GM12878 (cell line): ENCODE measurements at regions not wholly inside any gene's neighbourhood (a gene's known extent, or its start where the extent isn't known, plus 50 kb on each side); places are given as distances from the start of the nearest gene placed in this dataset.

Experiments used
- ATAC-seq: fragments of 200-7000 bp; cut with Tn5 transposase; 3 replicates; pipeline ENCODE4 v1.9.1; 2020; ENCODE audit warnings: mild to moderate bottlenecking, moderate library complexity
- BruUV-seq: library from RNA; stranded (reverse); fragments of 400-500 nt; replicated peaks from 2 replicates; lab custom pipeline; 2021; lab: Mats Ljungman, UMichigan
- CTCF ChIA-PET: fragments of 300-600 bp; sonication (Branson Sonifier 250); formaldehyde crosslinking; extraction: SDS; loops from one replicate; lab custom pipeline; 2021; ENCODE audit warnings: inconsistent platforms; lab: Yijun Ruan, JAX
- POLR2A ChIA-PET: fragments of 350-600 bp; formaldehyde crosslinking; extraction: SDS; loops from one replicate; lab custom pipeline; 2021; ENCODE audit warnings: inconsistent platforms; lab: Charles Lee
- RAD21 ChIA-PET: fragments of 300-600 bp; sonication (Branson Sonifier 250); formaldehyde crosslinking; loops from one replicate; lab custom pipeline; 2023; ENCODE audit warnings: antibody characterized with exemption; ENCODE audit not compliant: unreplicated experiment; lab: Charles Lee
- SMC1A ChIA-PET: fragments of 300-600 bp; sonication (Branson Sonifier 250); formaldehyde crosslinking; loops from one replicate; lab custom pipeline; 2023; ENCODE audit not compliant: unreplicated experiment, uncharacterized antibody; lab: Charles Lee
- DNase-seq: peaks from one replicate; pipeline ENCODE4 v3.0.0-alpha.2; 2011; ENCODE audit warnings: low read depth, low spot score
- FAIRE-seq: peaks from 3 replicates; lab custom pipeline; 2011; peaks lifted over from hg19 to GRCh38; lab: Jason Lieb, UNC
- H2AFZ ChIP-seq: 2 replicates; pipeline ENCODE4 v1.6.0; 2011; ENCODE audit warnings: low read depth, low read length, control low read depth; ENCODE audit not compliant: control insufficient read depth
- H3K27ac ChIP-seq: 2 replicates; pipeline ENCODE4 v1.5.1; 2011; ENCODE audit warnings: control low read depth; ENCODE audit not compliant: control insufficient read depth, insufficient read depth
- H3K27me3 ChIP-seq, 2 experiments: replicated peaks in 1 of 2; 2 replicates each; pipeline versions ENCODE4 v1.6.0 to v1.6.1; 2011; ENCODE audit warnings: low read length in 1 of 2; ENCODE audit not compliant: control insufficient read depth in 2 of 2, insufficient read depth in 2 of 2
- H3K36me3 ChIP-seq, 2 experiments: 2 replicates each; pipeline ENCODE4 v1.5.1; 2011; ENCODE audit warnings: low read length in 1 of 2; ENCODE audit not compliant: control insufficient read depth in 2 of 2, insufficient read depth in 2 of 2
- H3K4me1 ChIP-seq: 2 replicates; pipeline ENCODE4 v1.6.1; 2011; ENCODE audit warnings: mild to moderate bottlenecking, low read length, moderate library complexity, mixed read lengths; ENCODE audit not compliant: control insufficient read depth, insufficient read depth
- H3K4me2 ChIP-seq: 2 replicates; pipeline ENCODE4 v1.6.0; 2011; ENCODE audit warnings: control low read depth; ENCODE audit not compliant: control insufficient read depth, insufficient read depth
- H3K4me3 ChIP-seq: fragments of 200-600 bp; sonication (generic); 2 replicates; pipeline ENCODE4 v1.5.1; 2016
- H3K79me2 ChIP-seq: 2 replicates; pipeline ENCODE4 v1.6.0; 2011; ENCODE audit warnings: low read length; ENCODE audit not compliant: control insufficient read depth, insufficient read depth
- H3K9ac ChIP-seq: 2 replicates; pipeline ENCODE4 v1.8.0; 2011; ENCODE audit warnings: low read length, control low read depth, mixed read lengths; ENCODE audit not compliant: control insufficient read depth, insufficient read depth
- H3K9me3 ChIP-seq: replicated peaks from 3 replicates; pipeline ENCODE4 v1.5.1; 2011; ENCODE audit warnings: mild to moderate bottlenecking, low read length; ENCODE audit not compliant: control insufficient read depth, insufficient read depth
- H4K20me1 ChIP-seq: 2 replicates; pipeline ENCODE4 v1.6.0; 2011; ENCODE audit not compliant: control insufficient read depth, insufficient read depth
- CEBPB ChIP-seq, 2 experiments: fragments of 150-350 bp in 1 of 2; IDR thresholded peaks; 2 replicates each; pipeline ENCODE4 v1.6.1; 2012 to 2014; ENCODE audit warnings: low read depth in 2 of 2, low read length in 2 of 2, borderline replicate concordance in 1 of 2, inconsistent platforms in 1 of 2
- CREB1 ChIP-seq: IDR thresholded peaks from 2 replicates; pipeline ENCODE4 v1.6.1; 2012; ENCODE audit warnings: low read depth, mild to moderate bottlenecking, inconsistent platforms
- EP300 ChIP-seq, 2 experiments: fragments of 150-350 bp in 1 of 2; IDR thresholded peaks; 2 replicates each; pipeline ENCODE4 v1.6.1; 2011 to 2012; ENCODE audit warnings: low read depth in 2 of 2, low read length in 2 of 2, borderline replicate concordance in 1 of 2, improper control_type of control experiment in 1 of 2, inconsistent platforms in 1 of 2; ENCODE audit not compliant: control insufficient read depth in 1 of 2
- GABPA ChIP-seq: IDR thresholded peaks from 2 replicates; pipeline ENCODE4 v1.6.1; 2014; ENCODE audit warnings: antibody characterized with exemption, low read depth, mild to moderate bottlenecking, inconsistent platforms
- IKZF1 ChIP-seq: fragments of 450-650 bp; conservative IDR thresholded peaks from 2 replicates; pipeline ENCODE4 v1.6.1; 2017; ENCODE audit warnings: antibody characterized with exemption, mild to moderate bottlenecking
- KLF5 ChIP-seq: fragments of 450-650 bp; IDR thresholded peaks from 2 replicates; pipeline ENCODE4 v1.6.1; 2014; ENCODE audit warnings: mild to moderate bottlenecking; ENCODE audit not compliant: partially characterized antibody
- NFXL1 ChIP-seq: fragments of 450-650 bp; IDR thresholded peaks from 2 replicates; pipeline ENCODE4 v1.6.1; 2017; ENCODE audit warnings: antibody characterized with exemption, mild to moderate bottlenecking, borderline replicate concordance
- NR2C2 ChIP-seq: IDR thresholded peaks from 2 replicates; pipeline ENCODE4 v1.6.1; 2011; ENCODE audit warnings: borderline replicate concordance, low read depth; ENCODE audit not compliant: control insufficient read depth, insufficient read length
- NR2F1 ChIP-seq: fragments of 450-650 bp; conservative IDR thresholded peaks from 2 replicates; pipeline ENCODE4 v1.6.1; 2017; ENCODE audit warnings: mild to moderate bottlenecking
- POU2F2 ChIP-seq: IDR thresholded peaks from 3 replicates; pipeline ENCODE4 v1.6.1; 2011; ENCODE audit warnings: low read depth, mild to moderate bottlenecking, low read length, borderline replicate concordance
- RUNX3 ChIP-seq: IDR thresholded peaks from 2 replicates; pipeline ENCODE4 v1.6.1; 2012; ENCODE audit warnings: low read length, inconsistent platforms
- USF1 ChIP-seq: IDR thresholded peaks from 2 replicates; pipeline ENCODE4 v1.6.1; 2011; ENCODE audit warnings: borderline replicate concordance, low read depth, mild to moderate bottlenecking, moderate library complexity, mixed read lengths, low read length; ENCODE audit not compliant: insufficient read depth; ENCODE audit errors: extremely low read length
- YY1 ChIP-seq: IDR thresholded peaks from 2 replicates; pipeline ENCODE4 v1.6.1; 2011; ENCODE audit warnings: low read depth, mild to moderate bottlenecking, low read length
- ZBTB11 ChIP-seq: fragments of 450-650 bp; formaldehyde crosslinking; IDR thresholded peaks from 2 replicates; pipeline ENCODE4 v1.5.0; 2022; ENCODE audit warnings: mild to moderate bottlenecking, missing genetic modification characterization
- ZNF592 ChIP-seq: fragments of 450-650 bp; IDR thresholded peaks from 2 replicates; pipeline ENCODE4 v1.6.1; 2017; ENCODE audit warnings: mild to moderate bottlenecking, moderate library complexity
- WGBS: methylation state at CpG from one replicate; pipeline ENCODE4 v1.1.6; 2016; ENCODE audit warnings: low lambda C conversion rate; ENCODE audit not compliant: insufficient replicate concordance, insufficient coverage; ENCODE audit errors: missing lambda C conversion rate; 5-methylcytosine and 5-hydroxymethylcytosine counted together
- in situ Hi-C: fragments of 300-500 bp; cut with MboI; formaldehyde crosslinking; loops from 9 replicates; pipeline ENCODE4 v1.14.3; 2018; ENCODE audit warnings: mixed read lengths
- intact Hi-C: fragments of 100-400 bp; cut with micrococcal nuclease; formaldehyde crosslinking; loops from one replicate; pipeline ENCODE4 v1.14.2; 2022; ENCODE audit not compliant: unreplicated experiment

GRCh38 chr10:89873055-89873454, 171.7 kb downstream of the KIF20B start (continued):
- TF ChIP-seq NR2F1: peak; percentile 68
- TF ChIP-seq POU2F2: peak; percentile 92; the same call in 2 of the 3 replicates
- TF ChIP-seq USF1: no peak
- no peak for TF ChIP-seq YY1
- TF ChIP-seq, all 136 proteins: peak for 3

GRCh38 chr10:89875557-89875956, 174.2 kb downstream of the KIF20B start:
- H4K20me1 ChIP-seq: no peaks in the 10 kb centered on the region
- no peaks in the 10 kb centered on the region; the same call in 2 of the 3 replicates for H3K9me3 ChIP-seq
- ATAC-seq (no peak), DNase-seq (no peak), FAIRE-seq (no peak)
- H3K27ac ChIP-seq: no peak overlapping the region
- WGBS: 23% methylated on average over 3 of the region's 3 CpGs
- H3K4me3 ChIP-seq: no peak overlapping the region
- SMC1A ChIA-PET: no interaction called here
- CTCF ChIA-PET: interaction anchor here (1.2 kb wide), 1 partner anchor 11 kb away, joined by 3 read pairs; no protein-coding TSS in a partner anchor
- H3K9ac ChIP-seq: no peak overlapping the region
- no peak overlapping the region for H3K4me2 ChIP-seq
- H3K27me3 ChIP-seq: no peaks in the 10 kb centered on the region
- H3K79me2 ChIP-seq: no peaks in the 10 kb centered on the region
- RAD21 ChIA-PET: no interaction called here
- H2AFZ ChIP-seq: no peak overlapping the region
- in situ Hi-C loops (no loop called here), intact Hi-C loops (no loop called here)
- no TSS peak for BruUV-seq
- POLR2A ChIA-PET: no interaction called here
- H3K4me1 ChIP-seq: peaks cover 4% of the 10 kb centered on the region
- H3K36me3 ChIP-seq: no peaks in the 10 kb centered on the region
- TF ChIP-seq CEBPB (IDR thresholded peaks at IDR 0.05; ENCODE audit: borderline replicate concordance in 1 of 2, low read depth in 2 of 2, low read length in 2 of 2) (no peak), CREB1 (no peak), IKZF1 (no peak), NR2C2 (no peak), GABPA (no peak), ZBTB11 (CRISPR knock-in tag) (no peak), YY1 (no peak), KLF5 (no peak), NFXL1 (no peak), RUNX3 (no peak), EP300 (IDR thresholded peaks at IDR 0.05; ENCODE audit: borderline replicate concordance in 1 of 2, control insufficient read depth in 1 of 2, low read depth in 2 of 2, low read length in 2 of 2) (no peak), ZNF592 (no peak)
